Keratinocyte (primary cell): ENCODE measurements at regions not wholly inside any gene's neighbourhood (a gene's known extent, or its start where the extent isn't known, plus 50 kb on each side); places are given as distances from the start of the nearest gene placed in this dataset.

Source experiments
- CTCF ChIP-seq, 3 experiments: IDR thresholded peaks in 1 of 3; conservative IDR thresholded peaks in 1 of 3; optimal IDR thresholded peaks in 1 of 3; 2 replicates in 2 of 3; 3 replicates in 1 of 3; pipeline versions ENCODE3 to v1.5.1; 2011; ENCODE audit warnings: low read length in 3 of 3, mild to moderate bottlenecking in 3 of 3, moderate library complexity in 2 of 3, control low read depth in 1 of 3, inconsistent platforms in 1 of 3; ENCODE audit not compliant: insufficient read depth in 2 of 3; ENCODE audit errors: extremely low read depth in 1 of 3
- EZH2 ChIP-seq: IDR thresholded peaks from one replicate; pipeline ENCODE4 v1.6.1; 2012; ENCODE audit warnings: inconsistent platforms, mild to moderate bottlenecking, low read length, moderate library complexity

- TF ChIP-seq CTCF (optimal IDR thresholded peaks at IDR 0.05 in 1 of 3, IDR thresholded peaks at IDR 0.05 in 1 of 3, conservative IDR thresholded peaks at IDR 0.05 in 1 of 3; ENCODE audit: extremely low read depth in 1 of 3, insufficient read depth in 2 of 3, low read length in 3 of 3) (no peak), EZH2 (no peak)
These were observed 184.0 kb downstream of the SYK start for GRCh38 chr9:90985631-90986030.
